Ectodermal cell (in vitro differentiated cells): ENCODE measurements at regions not wholly inside any gene's neighbourhood (a gene's known extent, or its start where the extent isn't known, plus 50 kb on each side); places are given as distances from the start of the nearest gene placed in this dataset.

Experiments
- H3K27ac ChIP-seq: 2 replicates; pipeline ENCODE4 v1.7.0; 2013; ENCODE audit warnings: mild to moderate bottlenecking, low read depth, low read length; ENCODE audit not compliant: insufficient read depth, poor library complexity, severe bottlenecking
- H3K27me3 ChIP-seq: 2 replicates; pipeline ENCODE4 v1.7.0; 2013; ENCODE audit warnings: mild to moderate bottlenecking, low read length; ENCODE audit not compliant: insufficient read depth, control insufficient read depth, poor library complexity, severe bottlenecking
- H3K36me3 ChIP-seq: one replicate; pipeline ENCODE4 v1.7.0; 2013; ENCODE audit warnings: low read length; ENCODE audit not compliant: control insufficient read depth, insufficient read depth
- H3K4me1 ChIP-seq: one replicate; pipeline ENCODE4 v1.7.0; 2013; ENCODE audit warnings: low read length; ENCODE audit not compliant: control insufficient read depth, insufficient read depth
- H3K4me3 ChIP-seq: 2 replicates; pipeline ENCODE4 v1.7.0; 2013; ENCODE audit warnings: low read depth, low read length, control low read depth; ENCODE audit not compliant: insufficient read depth
- H3K9me3 ChIP-seq: 2 replicates; pipeline ENCODE4 v1.7.0; 2013; ENCODE audit warnings: mild to moderate bottlenecking, low read length, moderate library complexity; ENCODE audit not compliant: control insufficient read depth
- WGBS, 2 experiments: methylation state at CpG; one replicate each; pipeline ENCODE4 v1.1.7; 2013; ENCODE audit warnings: missing lambda C conversion rate in 2 of 2; 5-methylcytosine and 5-hydroxymethylcytosine counted together

GRCh38 chr15:62875626-62876021 lies 166.9 kb upstream of the TPM1 start:
- Histone ChIP-seq H3K27ac (no peak overlapping the region), H3K36me3 (no peaks in the 10 kb centered on the region), H3K4me3 (no peak overlapping the region), H3K4me1 (peaks cover 6% of the 10 kb centered on the region), H3K9me3 (no peaks in the 10 kb centered on the region), H3K27me3 (peaks cover 4% of the 10 kb centered on the region)
- WGBS, 2 experiments = 88% methylated on average over 4 of the region's 4 CpGs

- H3K4me1 ChIP-seq = peaks cover 10% of the 10 kb centered on the region
- H3K27ac ChIP-seq = no peak overlapping the region
- H3K36me3 ChIP-seq = no peaks in the 10 kb centered on the region
- H3K27me3 ChIP-seq = peaks cover 4% of the 10 kb centered on the region
- WGBS, 2 experiments = 92 to 96% methylated on average over 9 of the region's 9 CpGs
- H3K4me3 ChIP-seq = no peak overlapping the region
- no peaks in the 10 kb centered on the region for H3K9me3 ChIP-seq
Measured at GRCh38 chr15:62877276-62877857, 165.2 kb upstream of the TPM1 start.

DNA sequence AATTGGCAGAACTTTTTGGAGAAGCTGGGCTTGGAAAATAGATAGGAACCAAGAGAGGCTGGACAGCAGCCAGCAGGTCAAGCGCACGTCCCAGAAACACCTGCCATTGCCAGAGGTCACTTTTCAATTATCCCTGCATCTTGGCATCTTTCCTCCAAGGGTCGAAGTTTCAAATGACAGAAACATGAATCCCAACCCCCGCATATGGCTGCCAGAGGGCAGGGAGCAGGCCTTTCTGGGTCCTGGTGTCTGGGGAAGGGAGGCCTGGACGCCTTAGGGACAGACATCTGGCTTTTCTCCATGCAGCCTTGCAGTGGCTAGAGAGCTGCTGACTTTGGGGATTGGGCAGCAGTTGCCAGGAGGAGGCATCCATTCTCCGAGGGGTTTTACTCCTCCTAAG lies 164.5 kb upstream of the TPM1 start:
- Histone ChIP-seq H3K27ac (no peak overlapping the region), H3K27me3 (peaks cover 4% of the 10 kb centered on the region), H3K4me3 (no peak overlapping the region), H3K9me3 (no peaks in the 10 kb centered on the region), H3K36me3 (no peaks in the 10 kb centered on the region), H3K4me1 (peaks cover 10% of the 10 kb centered on the region)
- WGBS, 2 experiments = 89 to 90% methylated on average over 6 of the region's 6 CpGs

DNA sequence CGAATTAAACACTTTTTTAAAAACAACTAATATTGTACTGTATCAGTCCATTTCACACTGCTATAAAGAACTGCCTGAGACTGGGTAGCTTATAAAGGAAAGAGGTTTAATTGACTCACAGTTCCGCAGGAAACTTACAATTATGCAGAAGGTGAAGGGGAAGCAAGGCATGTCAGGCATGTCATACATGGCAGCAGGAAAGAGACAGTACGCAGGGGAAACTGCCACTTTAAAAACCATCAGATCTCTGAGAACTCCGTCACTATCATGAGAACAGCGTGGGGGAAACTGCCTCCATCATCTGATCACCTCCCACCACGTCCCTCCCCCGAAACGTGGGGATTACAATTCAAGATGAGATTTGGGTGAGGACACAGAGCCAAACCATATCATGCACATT lies 162.8 kb upstream of the TPM1 start:
- Histone ChIP-seq H3K27me3 (peaks cover 4% of the 10 kb centered on the region), H3K4me1 (peaks cover 10% of the 10 kb centered on the region), H3K9me3 (no peaks in the 10 kb centered on the region), H3K4me3 (no peak overlapping the region), H3K36me3 (no peaks in the 10 kb centered on the region), H3K27ac (no peak overlapping the region)
- WGBS, 2 experiments = 74 to 81% methylated on average over 8 of the region's 8 CpGs

GRCh38 chr15:62880278-62880677 lies 162.3 kb upstream of the TPM1 start:
- 90% methylated on average over 1 to 2 of the region's 2 CpGs for WGBS, 2 experiments
- Histone ChIP-seq H3K9me3 (no peaks in the 10 kb centered on the region), H3K27ac (no peak overlapping the region), H3K4me1 (peaks cover 9% of the 10 kb centered on the region), H3K4me3 (no peak overlapping the region), H3K27me3 (peaks cover 7% of the 10 kb centered on the region), H3K36me3 (no peaks in the 10 kb centered on the region)

DNA sequence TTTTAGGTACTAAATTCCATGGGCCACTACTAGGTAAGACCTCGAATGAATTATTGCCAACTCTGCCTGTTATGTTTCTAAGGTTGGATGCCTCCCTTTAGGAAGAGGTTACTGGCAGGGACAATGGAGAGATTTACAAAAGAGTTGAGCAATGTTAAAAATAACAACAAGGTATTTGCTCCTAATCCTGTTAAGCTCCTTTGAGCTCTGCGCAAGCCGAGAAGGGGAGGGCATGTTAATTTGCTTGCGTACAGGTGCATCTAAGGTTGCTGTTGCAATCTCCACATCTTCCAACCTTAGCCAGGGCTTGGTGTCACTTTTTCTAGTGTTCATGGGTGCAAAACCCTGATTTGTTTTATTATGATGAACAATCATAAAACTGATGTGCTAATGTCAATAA lies 161.5 kb upstream of the TPM1 start:
- Histone ChIP-seq H3K9me3 (no peaks in the 10 kb centered on the region), H3K4me3 (no peak overlapping the region), H3K27me3 (peaks cover 7% of the 10 kb centered on the region), H3K36me3 (no peaks in the 10 kb centered on the region), H3K27ac (no peak overlapping the region), H3K4me1 (peaks cover 5% of the 10 kb centered on the region)
- 67 to 74% methylated on average over 4 of the region's 4 CpGs for WGBS, 2 experiments

DNA sequence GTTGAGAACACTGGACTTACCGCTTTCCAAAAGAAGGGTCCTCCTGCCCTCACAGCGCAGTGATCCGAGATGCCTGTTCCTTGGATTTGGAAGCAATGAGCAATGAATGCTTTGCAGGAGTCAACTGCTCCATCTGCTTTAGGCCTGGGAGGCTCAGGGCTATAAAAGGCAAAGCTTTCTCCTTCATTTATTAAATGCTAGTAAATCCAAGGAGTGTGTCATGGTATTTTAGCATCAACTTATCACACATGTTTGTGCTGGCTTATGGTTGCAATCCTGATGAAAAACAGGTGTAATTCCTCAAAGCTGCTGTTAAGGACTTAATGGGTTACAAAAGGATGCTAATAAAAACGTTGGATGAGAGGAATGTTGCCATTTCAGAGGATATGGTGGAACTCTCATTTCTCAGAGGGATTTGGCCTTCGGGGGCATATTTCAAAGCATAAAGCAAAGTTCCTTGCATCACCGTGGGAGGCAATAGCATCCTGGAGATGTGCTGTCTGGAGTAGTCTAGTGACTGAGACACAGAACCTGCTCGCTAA lies 158.5 kb upstream of the TPM1 start:
- peaks cover 21% of the 10 kb centered on the region for H3K4me1 ChIP-seq
- no peak overlapping the region for H3K27ac ChIP-seq
- 86 to 87% methylated on average over 7 of the region's 7 CpGs for WGBS, 2 experiments
- no peaks in the 10 kb centered on the region for H3K9me3 ChIP-seq
- no peaks in the 10 kb centered on the region for H3K36me3 ChIP-seq
- peaks cover 16% of the 10 kb centered on the region for H3K27me3 ChIP-seq
- no peak overlapping the region for H3K4me3 ChIP-seq

DNA sequence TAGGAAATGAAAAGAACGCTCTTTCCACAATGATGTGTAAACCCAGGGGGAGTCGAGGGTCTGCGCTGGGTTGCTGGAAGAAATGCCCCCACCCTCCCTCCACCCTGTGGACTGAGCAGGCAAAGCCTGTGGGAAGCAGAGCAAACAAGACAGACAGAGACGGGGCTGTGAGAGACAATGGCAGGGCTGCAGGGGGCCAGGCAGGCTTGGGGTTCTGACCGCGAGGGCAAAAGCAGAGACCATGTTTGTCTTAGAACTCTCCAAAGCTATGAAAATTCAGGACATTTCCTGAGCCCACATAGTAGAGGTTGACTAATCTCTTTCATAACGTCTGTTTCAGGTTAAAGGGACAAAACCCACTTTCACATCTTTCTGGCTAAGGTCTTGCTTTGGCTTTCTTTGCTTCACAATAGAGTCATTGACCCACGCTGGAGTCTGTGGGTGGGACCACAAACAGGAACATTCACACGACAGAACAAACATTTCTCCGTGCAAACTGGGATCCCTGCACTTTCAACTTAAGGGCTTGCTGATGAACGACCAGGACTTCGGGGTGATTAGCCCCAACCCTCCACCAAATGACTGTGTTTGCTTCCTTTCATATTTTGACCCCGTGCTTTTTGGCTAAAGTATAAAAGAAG lies 156.0 kb upstream of the TPM1 start:
- Histone ChIP-seq H3K27ac (peak overlapping the region; percentile 6), H3K4me1 (peaks cover 17% of the 10 kb centered on the region), H3K36me3 (no peaks in the 10 kb centered on the region), H3K27me3 (peaks cover 12% of the 10 kb centered on the region), H3K9me3 (no peaks in the 10 kb centered on the region), H3K4me3 (no peak overlapping the region)
- WGBS, 2 experiments = 6% methylated on average over 12 to 13 of the region's 13 CpGs

GRCh38 chr15:62887113-62887570 lies 155.4 kb upstream of the TPM1 start:
- peak overlapping the region; percentile 6 for H3K27ac ChIP-seq
- H3K4me1 ChIP-seq = peaks cover 17% of the 10 kb centered on the region
- no peaks in the 10 kb centered on the region for H3K9me3 ChIP-seq
- H3K27me3 ChIP-seq = peaks cover 12% of the 10 kb centered on the region
- H3K36me3 ChIP-seq = no peaks in the 10 kb centered on the region
- 46 to 50% methylated on average over 6 to 7 of the region's 7 CpGs for WGBS, 2 experiments
- no peak overlapping the region for H3K4me3 ChIP-seq

DNA sequence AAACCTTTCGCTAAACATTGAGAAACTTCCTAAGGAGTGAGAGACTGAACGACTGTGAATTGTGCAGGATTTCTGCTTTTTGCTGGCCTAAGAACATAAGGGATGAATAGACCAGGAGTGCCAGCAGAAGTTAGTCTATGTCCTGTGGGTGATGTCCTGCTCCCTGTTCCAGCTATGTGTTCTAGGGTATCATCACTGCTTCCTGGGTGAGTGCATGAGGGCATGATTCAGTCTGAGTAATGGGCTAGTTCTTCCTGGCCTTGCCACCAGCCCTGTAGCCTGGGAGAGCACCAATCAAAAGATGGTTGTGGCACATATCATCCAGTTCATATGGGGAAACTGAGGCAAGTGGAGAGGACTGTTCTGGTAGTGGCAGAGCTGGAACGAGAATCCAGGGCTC lies 153.9 kb upstream of the TPM1 start:
- no peak overlapping the region for H3K4me3 ChIP-seq
- WGBS, 2 experiments = 92 to 94% methylated on average over 3 of the region's 3 CpGs
- H3K27ac ChIP-seq = no peak overlapping the region
- H3K9me3 ChIP-seq = no peaks in the 10 kb centered on the region
- H3K36me3 ChIP-seq = no peaks in the 10 kb centered on the region
- H3K27me3 ChIP-seq = peaks cover 12% of the 10 kb centered on the region
- H3K4me1 ChIP-seq = peaks cover 17% of the 10 kb centered on the region
